GM21723 (cell line): ENCODE measurements at regions not wholly inside any gene's neighbourhood (a gene's known extent, or its start where the extent isn't known, plus 50 kb on each side); places are given as distances from the start of the nearest gene placed in this dataset.
A peak's percentile ranks its signal among the peaks of the same experiment; 100 is the strongest.

Experiments used
- ATAC-seq: cut with Tn5 transposase; IDR thresholded peaks from one replicate; pipeline ENCODE4 v1.9.1; 2021; ENCODE audit warnings: mild to moderate bottlenecking, moderate library complexity; ENCODE audit not compliant: unreplicated experiment

- no peak for ATAC-seq
These were observed 162.1 kb upstream of the SOX5 start for GRCh38 chr12:24111616-24112015.

GRCh38 chr12:24111086-24111485, 161.6 kb upstream of the SOX5 start:
- ATAC-seq = no peak

- ATAC-seq = peak; percentile 96
These were observed 160.0 kb upstream of the SOX5 start for GRCh38 chr12:24109381-24110039.

GRCh38 chr12:24102676-24103075, 153.2 kb upstream of the SOX5 start:
- no peak for ATAC-seq

- no peak for ATAC-seq
These were observed 150.1 kb upstream of the SOX5 start for GRCh38 chr12:24099576-24099975.

GRCh38 chr12:24095245-24095644, 145.8 kb upstream of the SOX5 start:
- ATAC-seq = no peak

- no peak for ATAC-seq
These were observed 140.0 kb upstream of the SOX5 start for GRCh38 chr12:24089510-24089890.

- ATAC-seq = no peak
These were observed 139.5 kb upstream of the SOX5 start for GRCh38 chr12:24088751-24089509.

- ATAC-seq = no peak
These were observed 137.8 kb upstream of the SOX5 start for GRCh38 chr12:24087294-24087693.

- no peak for ATAC-seq
These were observed 135.3 kb upstream of the SOX5 start for GRCh38 chr12:24084800-24085199.

GRCh38 chr12:24083838-24084237, 134.4 kb upstream of the SOX5 start:
- ATAC-seq = no peak

- no peak for ATAC-seq
These were observed 132.1 kb upstream of the SOX5 start for GRCh38 chr12:24081606-24082005.

GRCh38 chr12:24081092-24081529, 131.6 kb upstream of the SOX5 start:
- no peak for ATAC-seq

GRCh38 chr12:24080465-24080864, 131.0 kb upstream of the SOX5 start:
- no peak for ATAC-seq

- no peak for ATAC-seq
These were observed 129.6 kb upstream of the SOX5 start for GRCh38 chr12:24079083-24079482.

- ATAC-seq = no peak
These were observed 128.9 kb upstream of the SOX5 start for GRCh38 chr12:24078318-24078765.

- no peak for ATAC-seq
These were observed 127.7 kb upstream of the SOX5 start for GRCh38 chr12:24077161-24077560.

GRCh38 chr12:24075650-24076049, 126.2 kb upstream of the SOX5 start:
- no peak for ATAC-seq

- no peak for ATAC-seq
These were observed 123.8 kb upstream of the SOX5 start for GRCh38 chr12:24073170-24073810.

GRCh38 chr12:24072302-24072701, 122.8 kb upstream of the SOX5 start:
- ATAC-seq = no peak

GRCh38 chr12:24071842-24072241, 122.4 kb upstream of the SOX5 start:
- ATAC-seq = no peak
